Testis (tissue), 2 donors: ENCODE measurements at regions not wholly inside any gene's neighbourhood (a gene's known extent, or its start where the extent isn't known, plus 50 kb on each side); places are given as distances from the start of the nearest gene placed in this dataset.

ENCODE experiments used
- POLR2A ChIP-seq: fragments of 450-650 bp; IDR thresholded peaks from one replicate; pipeline ENCODE4 v1.6.1; 2017; ENCODE audit warnings: antibody characterized with exemption, mild to moderate bottlenecking, moderate library complexity
- TF ChIP-seq, protein P1 (sequence below), 3 experiments: fragments of 450-650 bp in 2 of 3; fragments of 200-600 bp in 1 of 3; sonication (generic) in 1 of 3; IDR thresholded peaks; one replicate each; pipeline ENCODE4 v1.5.1; 2016 to 2019; ENCODE audit warnings: antibody characterized with exemption in 3 of 3, mild to moderate bottlenecking in 2 of 3, moderate library complexity in 1 of 3

- TF ChIP-seq POLR2A, result no peak
- TF ChIP-seq, protein P1, sequence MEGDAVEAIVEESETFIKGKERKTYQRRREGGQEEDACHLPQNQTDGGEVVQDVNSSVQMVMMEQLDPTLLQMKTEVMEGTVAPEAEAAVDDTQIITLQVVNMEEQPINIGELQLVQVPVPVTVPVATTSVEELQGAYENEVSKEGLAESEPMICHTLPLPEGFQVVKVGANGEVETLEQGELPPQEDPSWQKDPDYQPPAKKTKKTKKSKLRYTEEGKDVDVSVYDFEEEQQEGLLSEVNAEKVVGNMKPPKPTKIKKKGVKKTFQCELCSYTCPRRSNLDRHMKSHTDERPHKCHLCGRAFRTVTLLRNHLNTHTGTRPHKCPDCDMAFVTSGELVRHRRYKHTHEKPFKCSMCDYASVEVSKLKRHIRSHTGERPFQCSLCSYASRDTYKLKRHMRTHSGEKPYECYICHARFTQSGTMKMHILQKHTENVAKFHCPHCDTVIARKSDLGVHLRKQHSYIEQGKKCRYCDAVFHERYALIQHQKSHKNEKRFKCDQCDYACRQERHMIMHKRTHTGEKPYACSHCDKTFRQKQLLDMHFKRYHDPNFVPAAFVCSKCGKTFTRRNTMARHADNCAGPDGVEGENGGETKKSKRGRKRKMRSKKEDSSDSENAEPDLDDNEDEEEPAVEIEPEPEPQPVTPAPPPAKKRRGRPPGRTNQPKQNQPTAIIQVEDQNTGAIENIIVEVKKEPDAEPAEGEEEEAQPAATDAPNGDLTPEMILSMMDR (IDR thresholded peaks at IDR 0.05), result no peak
Measured at GRCh38 chr16:50933262-50933661, 191.4 kb downstream of the CYLD start.
